GM10248 (cell line): ENCODE measurements at regions not wholly inside any gene's neighbourhood (a gene's known extent, or its start where the extent isn't known, plus 50 kb on each side); places are given as distances from the start of the nearest gene placed in this dataset.
"Not testable (repeated sequence)": the region's sequence is repeated elsewhere in the genome, so short reads cannot be mapped to it uniquely, and the experiment has no call there.

Experiments
- CTCF ChIA-PET: fragments of 300-600 bp; sonication (Branson Sonifier 250); formaldehyde crosslinking; extraction: SDS; loops from one replicate; lab custom pipeline; 2021; ENCODE audit warnings: antibody characterized with exemption; lab: Yijun Ruan, JAX
- POLR2A ChIA-PET: fragments of 350-650 bp; sonication (Branson Sonifier 250); formaldehyde crosslinking; extraction: SDS; loops from one replicate; lab custom pipeline; 2020; ENCODE audit warnings: antibody characterized with exemption; lab: Yijun Ruan, JAX
- DNase-seq: peaks from one replicate; pipeline ENCODE4 v3.0.0; 2012; ENCODE audit errors: extremely low spot score
- TF ChIP-seq, protein P1 (sequence below): IDR thresholded peaks from 2 replicates; pipeline ENCODE4 v1.5.1; 2012; ENCODE audit warnings: mild to moderate bottlenecking, low read depth; ENCODE audit errors: extremely low read depth, missing control alignments, control extremely low read depth

DNA sequence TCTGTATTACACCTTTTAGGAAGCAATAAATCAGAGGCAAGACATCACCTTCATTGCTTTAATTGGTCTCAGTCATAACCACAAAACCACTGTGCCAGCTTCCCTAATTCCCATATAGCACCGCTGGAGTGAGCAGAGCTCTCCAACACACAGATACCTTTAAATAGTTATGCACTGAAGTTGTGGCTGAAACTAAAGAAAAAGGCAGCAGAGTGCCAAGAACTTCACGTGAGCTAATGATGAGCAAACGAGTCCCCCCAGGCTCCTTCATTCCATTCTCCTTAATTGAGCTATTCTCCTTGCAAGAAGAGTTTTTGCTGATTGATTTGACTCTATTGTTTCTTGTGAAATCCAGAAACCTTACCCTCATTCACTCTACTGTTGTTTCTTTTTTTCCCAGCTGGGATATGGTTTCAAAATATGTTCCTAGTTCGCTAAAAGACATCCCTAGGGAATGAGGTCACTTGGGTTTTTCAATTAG is 501.5 kb downstream of the SPATA31D1 start:
- POLR2A ChIA-PET, result no interaction called here
- DNase-seq, result no peak
- TF ChIP-seq, protein P1, sequence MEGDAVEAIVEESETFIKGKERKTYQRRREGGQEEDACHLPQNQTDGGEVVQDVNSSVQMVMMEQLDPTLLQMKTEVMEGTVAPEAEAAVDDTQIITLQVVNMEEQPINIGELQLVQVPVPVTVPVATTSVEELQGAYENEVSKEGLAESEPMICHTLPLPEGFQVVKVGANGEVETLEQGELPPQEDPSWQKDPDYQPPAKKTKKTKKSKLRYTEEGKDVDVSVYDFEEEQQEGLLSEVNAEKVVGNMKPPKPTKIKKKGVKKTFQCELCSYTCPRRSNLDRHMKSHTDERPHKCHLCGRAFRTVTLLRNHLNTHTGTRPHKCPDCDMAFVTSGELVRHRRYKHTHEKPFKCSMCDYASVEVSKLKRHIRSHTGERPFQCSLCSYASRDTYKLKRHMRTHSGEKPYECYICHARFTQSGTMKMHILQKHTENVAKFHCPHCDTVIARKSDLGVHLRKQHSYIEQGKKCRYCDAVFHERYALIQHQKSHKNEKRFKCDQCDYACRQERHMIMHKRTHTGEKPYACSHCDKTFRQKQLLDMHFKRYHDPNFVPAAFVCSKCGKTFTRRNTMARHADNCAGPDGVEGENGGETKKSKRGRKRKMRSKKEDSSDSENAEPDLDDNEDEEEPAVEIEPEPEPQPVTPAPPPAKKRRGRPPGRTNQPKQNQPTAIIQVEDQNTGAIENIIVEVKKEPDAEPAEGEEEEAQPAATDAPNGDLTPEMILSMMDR, result no peak
- CTCF ChIA-PET, result no interaction called here

- CTCF ChIA-PET, DNase-seq, POLR2A ChIA-PET: not testable (repeated sequence)
Measured at GRCh38 chr9:82490821-82491220, 502.2 kb downstream of the SPATA31D1 start.

GRCh38 chr9:82491604-82492003 is 503.0 kb downstream of the SPATA31D1 start:
- DNase-seq, result no peak
- POLR2A ChIA-PET, result no interaction called here
- CTCF ChIA-PET, result no interaction called here
- TF ChIP-seq, protein P1, result no peak

- TF ChIP-seq, protein P1, result no peak
- ChIA-PET POLR2A (no interaction called here), CTCF (no interaction called here)
- DNase-seq, result no peak
Measured at GRCh38 chr9:82492274-82492673, 503.7 kb downstream of the SPATA31D1 start.

DNA sequence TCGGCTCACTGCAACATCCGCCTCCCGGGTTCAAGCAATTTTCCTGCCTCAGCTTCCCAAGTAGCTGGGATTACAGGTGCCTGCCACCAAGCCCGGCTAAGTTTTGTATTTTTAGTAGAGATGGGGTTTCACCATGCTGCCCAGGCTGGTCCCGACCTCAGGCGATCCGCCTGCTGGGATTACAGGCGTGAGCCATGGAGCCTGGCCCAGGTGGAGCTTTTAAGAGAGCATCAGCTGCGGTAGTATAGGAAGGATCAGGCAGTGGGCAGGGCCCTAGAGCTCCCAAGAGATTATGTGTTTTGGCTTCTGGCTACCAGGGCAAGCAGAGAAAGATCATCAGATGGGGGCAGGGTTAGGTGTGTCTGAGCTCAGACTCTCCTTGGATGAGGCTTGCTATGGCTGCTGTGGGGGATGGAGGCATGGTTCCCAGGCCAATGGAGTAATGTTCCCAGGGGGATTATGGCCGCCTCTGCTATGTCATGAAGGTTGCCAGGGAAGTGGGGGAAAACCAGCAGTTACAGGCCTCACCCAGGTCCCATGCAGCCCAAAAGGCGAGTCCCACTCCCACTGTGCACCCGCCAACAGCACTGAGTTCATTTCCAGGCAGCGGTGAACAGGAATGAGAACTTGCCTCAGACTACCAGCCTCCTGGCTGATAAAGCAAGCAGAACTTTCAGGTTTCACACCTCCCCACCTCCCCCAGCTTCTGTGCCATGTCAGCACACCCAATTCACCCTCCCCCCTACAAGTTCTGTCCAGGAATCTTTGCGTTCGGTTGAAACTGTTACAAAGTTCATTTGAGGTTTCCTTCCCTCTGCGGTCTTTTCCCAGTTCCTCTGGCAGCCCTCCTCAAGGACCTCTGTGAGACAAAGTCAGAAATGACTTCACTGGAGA is 507.6 kb downstream of the SPATA31D1 start:
- TF ChIP-seq, protein P1, result no peak
- POLR2A ChIA-PET, result no interaction called here
- DNase-seq, result no peak
- CTCF ChIA-PET, result no interaction called here

GRCh38 chr9:82498541-82499317 is 510.2 kb downstream of the SPATA31D1 start:
- TF ChIP-seq, protein P1, result no peak
- ChIA-PET POLR2A (no interaction called here), CTCF (no interaction called here)
- DNase-seq, result no peak
